ENCODE measurements at regions not wholly inside any gene's neighbourhood (a gene's known extent, or its start where the extent isn't known, plus 50 kb on each side); places are given as distances from the start of the nearest gene placed in this dataset.

DNA sequence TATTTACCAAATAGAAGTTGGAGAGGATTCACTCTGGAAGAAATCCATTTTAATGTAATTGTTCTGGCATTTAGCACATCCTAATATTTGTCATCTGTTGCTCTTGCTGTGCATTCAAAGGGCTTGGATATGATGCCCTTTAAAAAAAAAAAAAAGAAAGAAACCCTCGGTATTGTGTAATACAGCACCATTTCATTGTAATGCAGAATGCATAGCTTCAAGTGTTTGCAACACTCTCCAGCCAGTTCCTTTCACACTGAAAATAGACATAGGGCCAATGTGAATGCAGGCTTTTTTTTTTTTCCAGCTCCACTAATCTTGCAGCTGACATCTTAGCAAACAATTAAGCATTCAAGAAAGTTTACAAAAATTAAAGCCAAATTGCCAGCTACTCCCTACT is 197.4 kb upstream of the POU3F2 start:
- TF ChIP-seq CSDC2 (CRISPR knock-in tag; IDR thresholded peaks at IDR 0.05) (no peak), ARNTL (CRISPR knock-in tag; IDR thresholded peaks at IDR 0.05; ENCODE audit: borderline replicate concordance, low read depth) (no peak), ZNF8 (CRISPR knock-in tag; IDR thresholded peaks at IDR 0.05) (no peak), ZFP3 (CRISPR knock-in tag; IDR thresholded peaks at IDR 0.05) (no peak)

Data from SK-N-SH treated with all-trans-retinoic acid at 6 μM for 48 hours (cell line).